ENCODE measurements at regions not wholly inside any gene's neighbourhood (a gene's known extent, or its start where the extent isn't known, plus 50 kb on each side); places are given as distances from the start of the nearest gene placed in this dataset.

GRCh38 chr1:201706109-201706508 is 122.8 kb upstream of the IPO9 start:
- TF ChIP-seq CTCF (IDR thresholded peaks at IDR 0.05) = no peak
- TF ChIP-seq EZH2phosphoT487 (IDR thresholded peaks at IDR 0.05) = no peak
- no peak for TF ChIP-seq EZH2 (IDR thresholded peaks at IDR 0.05)
